ENCODE measurements at regions not wholly inside any gene's neighbourhood (a gene's known extent, or its start where the extent isn't known, plus 50 kb on each side); places are given as distances from the start of the nearest gene placed in this dataset.
"Not testable (repeated sequence)": the region's sequence is repeated elsewhere in the genome, so short reads cannot be mapped to it uniquely, and the experiment has no call there.

DNA sequence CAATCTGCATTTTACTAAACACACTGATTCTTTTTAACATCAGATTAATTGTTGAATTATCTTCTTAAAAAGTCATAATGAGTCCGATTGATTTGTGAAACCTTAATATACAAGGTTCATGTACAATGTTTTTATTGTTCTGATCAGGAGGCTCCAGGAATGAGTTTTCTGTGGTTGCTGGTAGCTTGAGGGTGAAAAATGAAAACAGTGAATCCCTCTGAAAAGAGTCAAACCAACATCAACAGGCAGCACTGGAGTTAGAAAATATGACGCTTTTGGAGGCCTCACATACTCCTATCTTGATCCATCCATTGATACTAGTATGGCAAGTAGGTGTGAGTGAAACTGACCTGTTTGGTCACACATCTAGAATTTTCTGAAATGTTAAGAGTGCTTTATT, 216.3 kb upstream of the ETAA1 start:
- DNase-seq (ENCODE audit: low read depth in 2 of 2) = no peak

DNA sequence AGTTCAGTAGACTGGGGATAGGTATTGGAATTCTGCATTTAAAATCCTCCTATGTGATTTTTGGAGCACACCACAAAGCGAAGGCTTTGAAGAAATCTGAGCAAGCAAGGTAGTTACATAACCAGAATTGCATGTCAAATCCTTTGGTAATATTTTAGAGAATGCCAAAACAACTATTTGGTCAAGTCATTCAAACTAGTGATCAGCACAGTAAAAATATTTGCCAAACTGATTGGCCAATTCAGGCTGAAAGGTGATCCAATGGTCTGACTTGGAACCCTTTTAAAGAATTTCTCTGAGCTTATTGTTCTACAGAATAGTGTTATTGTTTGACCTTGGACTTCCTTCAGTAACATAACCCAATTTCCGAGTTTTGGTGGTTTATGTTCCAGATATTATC, 214.2 kb upstream of the ETAA1 start:
- no peak for DNase-seq (ENCODE audit: low read depth in 2 of 2)

DNA sequence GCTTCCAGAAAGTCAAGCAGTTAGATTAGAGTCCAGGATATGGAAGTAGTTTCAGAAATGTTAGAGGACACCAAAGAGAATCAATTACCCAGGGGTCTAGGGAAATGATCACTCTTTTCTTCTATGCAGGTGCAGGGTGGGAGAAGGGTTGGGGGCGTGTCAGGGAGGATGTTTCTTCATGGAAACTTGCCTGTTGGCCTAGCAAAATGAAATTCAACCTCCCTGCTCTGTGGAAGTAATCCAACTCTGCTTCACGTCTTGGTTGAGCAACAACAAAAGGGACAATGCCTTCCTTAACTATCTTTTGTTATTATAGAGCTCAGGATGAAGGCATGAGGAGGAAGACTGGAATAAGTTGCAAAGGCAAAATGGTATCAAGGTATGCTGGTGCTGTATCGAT, 210.8 kb upstream of the ETAA1 start:
- no peak for DNase-seq (ENCODE audit: low read depth in 2 of 2)

DNA sequence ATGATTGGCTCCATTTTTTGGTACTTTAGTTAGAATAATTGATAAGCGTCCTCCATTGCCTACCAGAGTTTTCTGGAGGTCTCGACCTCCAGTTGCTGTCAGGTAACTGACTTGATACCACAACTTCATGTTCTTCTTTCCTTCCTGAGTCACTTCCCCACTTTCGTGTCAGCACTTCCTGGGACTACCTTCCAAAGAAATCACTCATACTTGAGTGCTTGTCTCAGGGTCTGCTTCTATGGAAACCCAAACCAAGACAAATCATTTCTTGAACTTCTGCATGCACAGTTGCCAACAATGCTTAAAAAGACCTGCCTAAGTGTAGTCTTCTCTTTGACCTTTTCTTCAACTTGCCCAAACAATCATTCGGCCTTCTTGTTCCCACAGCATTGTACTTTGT, 210.3 kb upstream of the ETAA1 start:
- DNase-seq (ENCODE audit: low read depth in 2 of 2) = no peak

DNA sequence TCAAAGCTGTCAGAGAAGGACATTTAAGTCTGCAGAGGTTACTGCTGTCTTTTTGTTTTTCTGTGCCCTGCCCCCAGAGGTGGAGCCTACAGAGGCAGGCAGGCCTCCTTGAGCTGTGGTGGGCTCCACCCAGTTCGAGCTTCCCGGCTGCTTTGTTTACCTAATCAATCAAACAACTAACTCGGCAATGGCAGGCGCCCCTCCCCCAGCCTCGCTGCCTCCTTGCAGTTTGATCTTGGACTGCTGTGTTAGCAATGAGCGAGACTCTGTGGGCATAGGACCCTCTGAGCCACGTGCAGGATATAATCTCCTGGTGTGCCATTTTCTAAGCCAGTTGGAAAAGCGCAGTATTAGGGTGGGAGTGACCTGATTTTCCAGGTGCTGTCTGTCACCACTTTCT, 201.8 kb upstream of the ETAA1 start:
- not testable (repeated sequence) for DNase-seq (ENCODE audit: low read depth in 2 of 2)

DNA sequence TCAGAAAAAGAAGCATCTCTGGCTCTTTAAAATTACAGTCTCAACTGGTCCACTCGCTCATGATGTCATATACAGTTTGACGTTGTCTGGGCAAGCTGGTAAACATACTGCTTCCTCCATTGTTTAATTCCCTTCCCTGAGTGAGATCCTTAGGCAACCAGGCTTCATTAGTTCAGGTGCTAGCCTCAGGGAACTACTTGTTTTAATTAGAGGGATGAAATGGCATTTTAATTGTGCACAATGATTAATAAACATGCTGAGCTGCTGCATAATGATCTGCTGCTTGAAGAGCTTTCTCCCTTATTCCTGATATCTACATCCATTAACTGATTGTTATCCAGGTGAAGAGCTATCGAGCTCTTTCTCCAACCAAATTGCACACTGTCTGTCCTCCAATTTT, 195.6 kb upstream of the ETAA1 start:
- no peak for DNase-seq (ENCODE audit: low read depth in 2 of 2)

DNA sequence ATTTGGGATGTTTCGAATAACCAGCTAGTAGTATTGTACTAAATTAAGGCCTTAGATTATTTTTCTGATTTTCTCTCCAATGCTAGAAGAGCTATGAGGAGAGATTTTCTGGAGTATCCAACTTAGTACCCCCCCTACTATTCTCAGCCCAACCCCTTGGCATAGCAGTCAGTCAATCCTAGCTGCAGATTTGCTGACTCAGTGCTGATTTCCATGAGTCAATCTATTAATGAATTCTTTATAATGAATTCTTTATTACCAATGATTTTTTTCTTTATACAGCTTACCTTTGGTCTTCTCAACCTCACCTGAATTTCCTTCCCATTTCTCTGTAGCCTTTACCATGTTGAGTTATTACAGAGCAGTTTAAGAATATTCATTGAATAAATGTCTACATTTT, 192.8 kb upstream of the ETAA1 start:
- no peak for DNase-seq (ENCODE audit: low read depth in 2 of 2)

DNA sequence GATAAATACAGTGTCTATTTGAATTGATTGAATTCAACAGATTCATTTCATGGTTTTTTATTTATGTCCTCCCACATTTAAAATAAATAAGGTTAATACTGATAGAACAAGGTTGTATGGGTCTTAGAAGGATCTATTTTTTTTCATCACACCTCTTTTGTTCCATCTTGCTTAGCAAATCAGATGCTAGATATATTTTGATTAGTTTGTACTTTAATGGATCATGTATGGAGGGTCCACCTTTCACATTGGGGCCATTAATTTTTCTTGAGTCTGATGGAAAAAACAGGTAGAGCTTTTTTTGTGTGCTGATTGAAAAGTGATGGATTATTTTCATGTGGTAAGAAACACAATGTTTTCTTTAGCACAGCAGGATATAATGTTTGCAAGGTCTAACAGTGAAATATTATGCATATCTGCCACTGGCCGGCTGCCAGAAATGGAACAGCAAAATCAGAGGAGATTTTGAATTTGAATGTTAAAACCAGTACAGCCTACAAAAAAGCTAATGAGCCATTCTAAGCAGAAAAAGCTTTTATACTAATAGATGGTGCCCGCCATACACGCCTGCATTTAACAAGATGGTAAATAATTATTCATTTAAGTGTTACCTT, 188.1 kb upstream of the ETAA1 start:
- no peak for DNase-seq (ENCODE audit: low read depth in 2 of 2)

DNA sequence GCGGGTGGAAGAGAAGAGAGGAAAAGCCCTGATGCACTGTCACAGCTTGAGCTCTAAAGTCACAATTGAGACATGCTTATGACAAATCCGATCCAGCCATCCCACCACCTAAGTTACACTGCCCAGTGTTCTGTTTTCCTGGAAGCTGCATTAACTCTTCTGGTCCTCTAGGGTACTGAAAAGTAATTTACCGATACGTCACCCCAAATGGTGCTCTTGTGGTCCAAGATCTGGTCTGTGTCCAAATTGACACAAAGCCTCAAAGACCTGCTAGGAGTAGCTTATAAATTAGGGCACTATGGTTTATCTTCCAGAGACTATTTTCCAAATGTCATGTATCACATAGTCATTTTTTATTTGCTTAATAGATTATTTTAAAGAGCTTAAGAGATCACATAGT, 186.7 kb upstream of the ETAA1 start:
- no peak for DNase-seq (ENCODE audit: low read depth in 2 of 2)

DNA sequence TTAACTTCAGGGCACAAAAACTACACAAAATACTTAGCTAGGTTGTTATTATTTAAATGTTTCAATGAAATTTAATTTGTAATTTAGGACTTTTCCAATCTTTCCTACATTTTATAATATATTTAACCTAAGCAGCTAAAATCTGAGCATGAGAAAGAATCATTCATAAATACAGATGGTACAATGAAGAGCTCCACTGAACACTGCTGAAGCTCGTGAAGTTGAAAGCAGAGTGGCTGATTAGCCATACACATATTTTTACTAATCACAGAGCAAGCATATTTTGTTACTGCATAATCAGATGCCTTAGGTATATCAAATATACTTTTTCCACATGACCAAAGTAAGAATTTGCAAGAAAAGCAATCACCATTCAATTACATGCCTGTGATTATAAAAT, 184.9 kb upstream of the ETAA1 start:
- no peak for DNase-seq (ENCODE audit: low read depth in 2 of 2)

DNA sequence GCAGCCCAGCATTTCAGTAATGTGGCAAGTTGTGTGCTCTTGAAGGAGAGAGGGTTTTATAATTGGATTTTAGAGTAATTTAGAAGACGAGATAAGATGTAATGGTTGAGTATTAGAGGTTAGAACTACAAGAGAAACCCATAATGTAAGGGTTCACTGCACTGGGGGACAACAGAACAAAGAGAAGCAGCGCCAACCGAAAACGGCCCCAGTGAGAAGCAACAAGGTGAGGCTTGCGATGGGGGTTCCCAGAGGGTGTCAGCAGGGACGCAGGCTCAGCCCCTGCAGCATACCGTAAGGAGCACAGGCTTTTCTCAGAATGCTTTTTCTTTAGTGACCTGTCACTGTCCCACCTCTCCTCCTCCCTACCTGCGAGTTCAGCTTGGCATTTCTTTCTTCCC, 183.9 kb upstream of the ETAA1 start:
- no peak for DNase-seq (ENCODE audit: low read depth in 2 of 2)

DNA sequence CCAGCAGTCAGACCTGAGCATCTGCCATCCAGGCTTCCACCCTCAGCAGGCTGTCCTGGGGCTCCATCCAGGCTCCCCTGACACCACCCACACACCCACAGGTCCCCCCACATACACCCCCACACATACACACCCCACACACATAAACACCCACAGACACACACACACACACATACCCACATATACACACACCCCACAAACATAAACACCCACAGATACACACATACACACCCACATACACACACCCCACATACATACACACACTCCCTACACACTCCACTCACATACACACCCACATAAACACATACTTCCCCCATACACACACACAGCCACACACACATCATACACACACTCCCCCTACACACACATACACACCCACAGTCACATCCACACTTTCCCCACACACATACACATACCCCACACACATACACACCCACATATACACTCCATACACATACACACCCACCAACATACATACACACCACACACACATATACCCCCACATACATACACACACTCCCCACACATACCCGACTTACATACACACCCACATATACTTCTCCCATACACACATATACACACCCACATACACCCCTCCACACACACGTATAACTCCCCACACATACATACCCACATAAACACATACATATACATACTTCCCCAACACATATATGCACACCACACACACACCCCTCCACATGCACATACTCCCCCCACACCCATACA, 183.3 kb upstream of the ETAA1 start:
- no peak for DNase-seq (ENCODE audit: low read depth in 2 of 2)

DNA sequence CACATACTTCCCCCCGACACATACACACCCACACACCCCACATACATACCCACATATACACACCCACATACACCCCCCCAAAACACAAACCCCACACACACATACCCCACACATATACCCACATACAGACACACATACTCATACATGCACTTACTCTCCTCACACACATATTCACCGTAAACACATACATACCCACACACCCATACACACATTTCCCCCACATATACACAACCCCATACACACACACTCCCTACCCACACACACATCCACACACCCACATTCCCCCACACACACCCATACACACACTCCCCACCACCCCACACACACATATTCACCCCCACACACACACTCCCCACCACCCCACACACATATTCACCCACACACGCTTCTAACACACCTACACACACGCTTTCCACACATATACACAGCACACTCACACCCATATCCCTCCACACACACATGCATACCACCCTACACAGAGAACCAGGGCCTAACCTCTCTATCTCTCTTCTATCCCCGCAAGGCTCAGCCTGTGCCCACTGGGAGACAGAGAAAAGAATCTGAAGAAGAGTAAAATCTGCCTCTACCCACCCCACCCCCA, 182.4 kb upstream of the ETAA1 start:
- no peak for DNase-seq (ENCODE audit: low read depth in 2 of 2)

DNA sequence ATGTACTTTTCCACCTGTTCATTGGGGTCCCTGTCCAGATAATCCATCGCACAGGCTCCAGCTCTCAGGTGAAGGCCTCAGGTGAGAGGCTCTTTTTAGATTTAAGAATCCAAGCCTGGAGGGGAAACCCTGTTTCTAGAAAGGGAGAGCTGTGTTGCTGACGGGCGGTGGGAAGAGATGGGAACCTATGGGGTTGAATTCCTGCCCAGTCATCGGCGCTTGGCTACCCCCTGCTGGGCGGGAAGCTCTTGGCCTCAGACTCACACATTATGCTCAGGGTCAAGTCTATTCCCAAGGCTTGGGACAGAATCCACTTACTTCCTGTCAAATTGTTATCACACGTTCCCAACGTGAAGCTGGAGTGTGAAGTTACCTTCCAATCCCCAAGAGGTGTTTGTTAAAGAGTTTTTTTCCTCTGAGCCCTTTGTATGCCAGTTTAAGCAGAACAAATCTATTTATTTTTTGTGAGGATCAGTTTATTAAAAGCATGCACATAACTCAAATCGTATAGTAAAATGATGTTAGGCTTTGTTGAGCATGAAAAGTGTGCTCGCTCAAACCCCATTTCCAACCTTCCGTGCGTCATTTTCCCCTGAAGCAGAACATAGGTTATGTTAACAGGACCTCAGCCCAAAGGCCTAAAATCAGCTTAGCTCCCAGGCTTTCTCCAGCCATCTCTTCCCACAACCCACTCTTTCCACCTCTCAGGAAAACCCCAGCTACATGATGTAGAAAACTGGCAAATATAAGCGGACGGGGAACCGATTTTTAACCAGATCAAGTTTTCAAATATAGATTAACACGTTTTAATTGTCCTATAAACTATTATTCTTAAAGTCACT, 181.7 kb upstream of the ETAA1 start:
- DNase-seq (ENCODE audit: low read depth in 2 of 2) = peak; percentile 5 to 34

DNA sequence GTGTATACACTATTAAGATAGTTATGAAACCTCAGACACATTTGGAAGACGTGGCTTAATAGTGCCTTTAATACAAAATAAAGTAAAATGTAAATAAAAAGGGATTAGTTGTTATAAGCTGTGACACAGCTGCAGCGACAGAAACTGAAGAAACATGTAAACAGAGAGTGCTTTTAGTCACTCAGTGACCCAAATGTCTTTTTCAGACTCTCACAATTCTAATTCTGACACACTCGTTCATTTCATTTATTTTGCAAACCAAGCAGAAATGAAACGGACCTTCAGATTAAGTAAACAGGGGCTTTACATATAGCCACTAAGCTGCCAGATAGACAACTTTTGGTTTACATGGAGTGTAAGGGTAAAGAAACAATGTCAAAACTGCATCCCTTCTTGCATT, 181.0 kb upstream of the ETAA1 start:
- DNase-seq (ENCODE audit: low read depth in 2 of 2) = no peak

DNA sequence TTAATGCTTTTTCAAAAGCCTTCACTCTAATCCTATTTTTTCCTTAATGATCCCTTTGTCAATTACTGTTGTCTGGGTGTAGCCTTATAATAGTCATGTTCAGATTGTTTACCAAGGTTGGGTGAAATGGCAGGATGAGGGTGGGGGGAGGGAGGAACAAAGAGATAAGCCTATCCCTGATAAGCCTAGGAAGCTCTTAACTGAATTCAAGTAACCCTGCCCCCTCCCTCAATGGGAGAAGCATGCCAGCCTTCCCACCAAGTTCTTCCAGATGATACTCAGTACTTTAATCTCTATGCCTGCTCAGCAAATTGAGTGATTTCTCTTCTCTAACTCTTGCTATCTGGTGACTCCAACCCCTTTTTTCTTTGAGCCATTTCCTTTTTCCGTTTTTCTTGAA, 180.3 kb upstream of the ETAA1 start:
- DNase-seq (ENCODE audit: low read depth in 2 of 2) = no peak

DNA sequence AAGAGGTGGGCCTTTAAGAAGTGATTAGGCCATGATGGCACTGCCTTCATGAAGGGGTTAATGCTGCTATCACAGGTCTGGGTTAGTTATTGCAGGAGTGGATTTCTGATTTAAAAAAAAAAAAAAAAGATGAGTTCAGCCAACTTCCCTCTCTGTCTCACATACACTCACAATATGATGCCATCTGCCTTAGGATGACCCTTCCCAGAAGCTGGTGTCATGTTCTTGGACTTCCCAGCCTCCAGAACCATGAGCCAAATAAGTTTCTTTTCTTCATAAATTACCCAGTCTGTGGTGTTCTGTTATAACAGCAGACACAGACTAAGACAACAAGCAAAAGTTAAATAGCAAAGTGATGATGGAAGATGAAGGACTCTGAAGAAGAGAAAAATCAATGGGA, 179.7 kb upstream of the ETAA1 start:
- DNase-seq (ENCODE audit: low read depth in 2 of 2) = no peak

DNA sequence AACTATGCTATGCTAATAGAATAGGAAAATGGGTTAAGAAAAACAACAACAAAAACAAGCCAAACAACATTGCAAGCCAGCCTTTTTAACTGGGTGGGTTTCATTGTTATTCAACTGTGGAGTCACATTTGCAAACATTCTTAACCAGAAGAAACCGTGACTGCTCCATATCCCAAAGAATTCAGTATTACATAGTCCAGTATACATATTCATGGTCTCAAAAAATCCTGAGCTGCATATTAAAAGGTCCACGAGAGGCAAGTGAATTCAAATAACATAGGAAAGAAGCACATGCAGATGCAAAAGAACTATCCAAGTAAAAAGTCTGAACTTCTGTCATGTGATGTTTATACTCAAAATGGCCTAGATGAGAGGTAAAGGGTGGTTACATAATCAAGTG, 179.1 kb upstream of the ETAA1 start:
- no peak for DNase-seq (ENCODE audit: low read depth in 2 of 2)

DNA sequence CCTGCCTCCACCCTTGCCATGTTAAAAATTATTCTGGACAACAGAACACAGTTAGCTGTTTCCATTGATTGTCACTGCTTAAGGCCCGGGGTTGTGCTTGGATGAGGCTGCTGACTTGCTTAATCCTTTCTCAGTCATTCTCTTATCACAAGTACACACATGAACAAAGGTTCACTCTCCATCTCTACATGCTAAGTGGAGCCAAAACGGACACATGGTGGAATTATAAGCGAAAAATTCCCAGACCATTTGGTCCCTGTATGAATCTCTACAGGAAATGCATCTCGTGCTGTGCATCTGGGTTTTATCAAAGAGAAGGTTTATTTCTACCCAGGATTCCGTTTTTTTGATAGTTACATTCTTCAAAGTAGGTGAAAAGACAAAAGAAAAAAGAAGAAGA, 177.5 kb upstream of the ETAA1 start:
- DNase-seq (ENCODE audit: low read depth in 2 of 2) = no peak

DNA sequence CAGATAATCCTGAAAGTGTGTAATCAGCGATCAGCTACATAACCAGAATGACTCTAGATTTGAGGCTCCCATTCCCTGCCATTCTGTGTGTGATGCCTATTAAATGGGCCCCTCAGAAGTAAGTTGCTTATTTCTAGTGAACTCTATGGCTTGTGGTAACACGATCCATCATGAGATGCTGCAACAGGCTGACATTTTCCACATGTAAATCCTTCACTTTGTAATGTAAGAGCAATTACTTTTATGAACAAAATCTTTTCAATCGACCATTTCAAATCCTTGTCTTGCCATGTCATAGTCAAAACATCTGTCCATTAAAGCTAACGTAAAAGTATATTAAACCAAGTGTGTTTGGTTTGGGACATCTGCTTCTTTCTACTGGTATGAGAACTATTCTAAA, 175.9 kb upstream of the ETAA1 start:
- no peak for DNase-seq (ENCODE audit: low read depth in 2 of 2)

DNA sequence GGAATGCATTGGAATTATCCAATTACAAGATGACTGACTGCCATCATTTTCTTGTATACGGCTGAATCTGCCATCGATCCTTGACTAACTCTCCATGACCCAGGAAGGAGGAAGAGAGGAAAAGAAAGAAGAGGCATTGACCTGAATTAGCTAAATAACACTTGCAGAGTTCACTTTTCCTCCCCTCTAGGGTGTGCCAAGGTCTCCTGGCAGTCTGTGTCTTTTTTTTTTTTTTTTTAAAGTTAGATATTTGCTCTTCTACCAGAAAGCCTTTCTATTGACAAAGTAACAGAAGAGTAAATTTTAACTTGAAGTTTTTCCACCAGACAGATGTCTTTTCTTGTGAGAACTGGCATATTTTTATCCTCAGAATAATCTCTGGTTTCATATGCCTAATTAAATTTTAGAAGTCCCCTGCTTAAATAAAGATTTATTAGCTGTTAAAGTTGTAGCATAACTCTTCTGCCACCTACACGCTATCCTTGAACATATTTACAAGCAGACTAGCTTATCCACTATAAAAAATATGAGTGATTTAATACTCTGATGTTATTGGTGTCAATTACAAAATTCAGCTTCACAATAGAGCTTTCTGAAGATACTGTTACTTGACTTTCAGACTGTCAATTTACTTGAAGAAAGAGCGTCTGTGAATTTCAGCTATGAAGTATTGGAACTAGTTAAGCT, 171.7 kb upstream of the ETAA1 start:
- DNase-seq (ENCODE audit: low read depth in 2 of 2) = no peak

DNA sequence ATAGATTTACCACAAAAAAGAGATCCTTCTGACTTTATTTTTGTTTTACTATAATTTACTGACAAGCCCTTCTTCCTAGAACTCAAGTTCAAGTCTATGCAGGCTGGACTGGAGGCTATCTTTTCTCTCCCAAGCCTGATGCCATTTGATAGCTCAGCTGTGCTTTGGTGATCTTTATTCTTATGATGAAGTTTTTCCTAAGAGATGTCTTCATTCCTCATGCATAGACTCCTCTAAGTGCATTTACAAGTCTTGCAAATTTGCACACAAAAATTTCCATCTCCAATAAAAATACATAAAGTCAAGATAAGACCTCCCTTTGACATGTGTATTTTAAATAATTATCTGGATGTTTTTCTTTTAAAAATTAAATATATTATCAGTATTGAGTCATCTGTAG, 167.4 kb upstream of the ETAA1 start:
- no peak for DNase-seq (ENCODE audit: low read depth in 2 of 2)

Data from dermis microvascular lymphatic vessel endothelial cell (primary cell).